OCI-LY3 (cell line): ENCODE measurements at regions not wholly inside any gene's neighbourhood (a gene's known extent, or its start where the extent isn't known, plus 50 kb on each side); places are given as distances from the start of the nearest gene placed in this dataset.

Experiments
- H2AFZ ChIP-seq: fragments of 200-600, 300-600 bp; shearing (Covaris generic); 2 replicates; pipeline ENCODE4 v1.6.0; 2014; ENCODE audit warnings: antibody characterized with exemption, low read depth, low read length
- H3K27ac ChIP-seq: fragments of 200-600, 300-600 bp; sonication (generic); 2 replicates; pipeline ENCODE4 v1.5.1; 2014; ENCODE audit warnings: mild to moderate bottlenecking, low read length, moderate library complexity, mixed read lengths
- H3K27me3 ChIP-seq: fragments of 200-600, 300-600 bp; sonication (generic); 2 replicates; pipeline ENCODE4 v1.6.1; 2014; ENCODE audit warnings: low read depth, low read length, mixed read lengths
- H3K36me3 ChIP-seq: fragments of 200-600, 300-600 bp; sonication (generic); replicated peaks from 2 replicates; pipeline ENCODE3; 2014; ENCODE audit warnings: low read depth, low read length, mixed read lengths
- H3K4me1 ChIP-seq: fragments of 300-600, 200-600 bp; sonication (generic); 2 replicates; pipeline ENCODE4 v1.6.1; 2014; ENCODE audit warnings: low read length, mixed read lengths
- H3K4me2 ChIP-seq: fragments of 200-600, 300-600 bp; sonication (generic); 2 replicates; pipeline ENCODE4 v1.6.1; 2014; ENCODE audit warnings: low read length, mixed read lengths
- H3K4me3 ChIP-seq: fragments of 300-600, 200-600 bp; sonication (generic); 2 replicates; pipeline ENCODE4 v1.5.1; 2014; ENCODE audit warnings: antibody characterized with exemption, mild to moderate bottlenecking, low read length, moderate library complexity
- H3K79me2 ChIP-seq: fragments of 300-600, 200-600 bp; shearing (Covaris generic); 2 replicates; pipeline ENCODE4 v1.6.1; 2014; ENCODE audit warnings: mild to moderate bottlenecking, low read length, mixed read lengths
- H3K9ac ChIP-seq: fragments of 300-600, 200-600 bp; shearing (Covaris generic); 2 replicates; pipeline ENCODE4 v1.6.0; 2014; ENCODE audit warnings: mild to moderate bottlenecking, low read length, moderate library complexity
- H3K9me3 ChIP-seq: fragments of 200-600, 300-600 bp; shearing (Covaris generic); 2 replicates; pipeline ENCODE4 v1.6.1; 2014; ENCODE audit warnings: low read length, mixed read lengths; ENCODE audit not compliant: insufficient read depth
- H4K20me1 ChIP-seq: fragments of 200-600, 300-600 bp; sonication (generic); 2 replicates; pipeline ENCODE4 v1.6.1; 2016; ENCODE audit warnings: low read length, mixed read lengths; ENCODE audit not compliant: insufficient read depth
- CTCF ChIP-seq: fragments of 200-600, 300-600 bp; sonication (generic); IDR thresholded peaks from 2 replicates; pipeline ENCODE4 v1.5.1; 2014; ENCODE audit warnings: antibody characterized with exemption, low read length, low read depth
- EZH2phosphoT487 ChIP-seq: fragments of 200-600 bp; shearing (Covaris generic); IDR thresholded peaks from 2 replicates; pipeline ENCODE4 v1.6.1; 2018; ENCODE audit warnings: antibody characterized with exemption, mixed run types, low read depth

DNA sequence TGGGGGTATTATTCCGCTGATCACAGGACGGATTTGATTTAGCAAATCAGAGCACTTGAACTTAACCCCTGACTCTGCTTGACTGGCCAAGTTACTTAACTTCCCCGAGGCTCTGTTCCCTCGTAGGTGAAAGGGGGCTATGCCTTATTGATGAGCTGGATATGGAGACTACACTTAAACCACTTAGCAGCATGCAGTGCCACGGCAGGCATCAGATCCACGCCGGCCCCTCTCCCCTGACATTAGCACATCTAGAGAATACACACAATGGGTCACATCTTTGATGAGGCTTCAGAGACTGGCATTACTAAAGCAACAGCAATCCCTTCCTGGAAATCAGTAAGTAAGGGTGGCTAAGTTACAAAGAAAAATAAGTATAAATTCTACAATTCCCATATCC lies 71.0 kb downstream of the ABCC12 start:
- no peaks in the 10 kb centered on the region for H3K4me1 ChIP-seq

DNA sequence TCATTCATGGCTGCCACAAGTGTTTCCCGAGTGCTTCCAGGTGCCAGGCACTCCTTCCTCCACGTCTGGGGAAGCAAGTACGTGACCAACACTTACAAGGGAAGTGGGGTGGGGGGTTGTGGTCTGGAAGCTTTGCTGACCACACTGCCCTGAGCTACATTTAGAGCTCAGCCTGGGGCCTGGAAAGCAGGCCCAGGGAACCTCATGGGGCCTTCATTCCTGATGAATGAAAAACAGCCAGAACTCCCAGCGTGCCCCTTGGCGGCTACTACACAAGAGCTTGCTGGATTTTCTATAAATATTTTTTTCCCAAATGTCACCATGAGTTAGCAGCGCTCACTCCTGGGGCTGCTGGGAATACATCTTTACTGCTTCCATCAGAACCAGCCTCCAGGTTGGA lies 73.3 kb downstream of the ABCC12 start:
- H3K4me2 ChIP-seq, result no peak overlapping the region
- H3K27me3 ChIP-seq, result peaks cover 30% of the 10 kb centered on the region
- no peaks in the 10 kb centered on the region for H3K36me3 ChIP-seq
- H3K9ac ChIP-seq, result no peak overlapping the region
- H3K9me3 ChIP-seq, result no peaks in the 10 kb centered on the region
- H2AFZ ChIP-seq, result no peak overlapping the region
- no peaks in the 10 kb centered on the region for H3K79me2 ChIP-seq
- no peaks in the 10 kb centered on the region for H3K4me1 ChIP-seq
- no peak overlapping the region for H3K4me3 ChIP-seq
- no peaks in the 10 kb centered on the region for H4K20me1 ChIP-seq
- H3K27ac ChIP-seq, result no peak overlapping the region
- TF ChIP-seq CTCF (no peak), EZH2phosphoT487 (no peak)

More for the DNA sequence above, 71.0 kb downstream of the ABCC12 start:
- no peak overlapping the region for H3K27ac ChIP-seq
- H3K9me3 ChIP-seq, result no peaks in the 10 kb centered on the region
- no peak overlapping the region for H2AFZ ChIP-seq
- no peaks in the 10 kb centered on the region for H3K79me2 ChIP-seq
- H4K20me1 ChIP-seq, result no peaks in the 10 kb centered on the region
- H3K36me3 ChIP-seq, result no peaks in the 10 kb centered on the region
- no peak overlapping the region for H3K9ac ChIP-seq
- H3K4me3 ChIP-seq, result no peak overlapping the region
- no peak overlapping the region for H3K4me2 ChIP-seq
- peaks cover 39% of the 10 kb centered on the region for H3K27me3 ChIP-seq
- TF ChIP-seq CTCF (no peak), EZH2phosphoT487 (no peak)

DNA sequence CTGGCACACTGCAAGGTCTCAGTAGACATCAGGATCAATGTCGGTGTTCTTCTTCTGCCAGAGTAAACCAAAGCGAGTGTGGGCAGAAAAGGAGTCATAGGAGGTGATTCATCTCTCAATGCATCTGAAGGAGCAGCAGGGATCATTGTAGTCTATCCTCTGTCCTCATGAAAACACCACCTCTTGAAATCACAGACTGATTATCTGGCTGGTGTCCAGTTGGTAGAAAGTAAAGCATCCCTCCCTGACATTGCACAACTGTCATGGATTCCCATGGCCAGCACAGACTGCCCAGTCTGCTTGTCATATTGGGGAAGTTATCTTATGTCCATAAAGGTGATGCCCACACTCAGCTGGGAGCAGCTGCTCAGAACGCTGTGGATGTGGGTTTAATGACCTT lies 74.1 kb downstream of the ABCC12 start:
- Histone ChIP-seq H3K27ac (no peak overlapping the region), H3K36me3 (no peaks in the 10 kb centered on the region), H3K79me2 (no peaks in the 10 kb centered on the region), H3K27me3 (peaks cover 21% of the 10 kb centered on the region), H3K9ac (no peak overlapping the region), H3K4me3 (no peak overlapping the region), H3K9me3 (no peaks in the 10 kb centered on the region), H3K4me1 (no peaks in the 10 kb centered on the region), H3K4me2 (no peak overlapping the region), H2AFZ (no peak overlapping the region), H4K20me1 (no peaks in the 10 kb centered on the region)
- TF ChIP-seq CTCF (no peak), EZH2phosphoT487 (no peak)

GRCh38 chr16:48076455-48077012 lies 79.3 kb downstream of the ABCC12 start:
- no peak overlapping the region for H3K27ac ChIP-seq
- no peak overlapping the region for H3K4me2 ChIP-seq
- H3K9me3 ChIP-seq, result no peaks in the 10 kb centered on the region
- no peak overlapping the region for H3K9ac ChIP-seq
- H4K20me1 ChIP-seq, result no peaks in the 10 kb centered on the region
- TF ChIP-seq CTCF (no peak), EZH2phosphoT487 (no peak)
- H3K27me3 ChIP-seq, result peaks cover 28% of the 10 kb centered on the region
- no peaks in the 10 kb centered on the region for H3K4me1 ChIP-seq
- no peaks in the 10 kb centered on the region for H3K79me2 ChIP-seq
- no peak overlapping the region for H3K4me3 ChIP-seq
- no peak overlapping the region for H2AFZ ChIP-seq
- H3K36me3 ChIP-seq, result no peaks in the 10 kb centered on the region
